HG03135 (cell line): ENCODE measurements at regions not wholly inside any gene's neighbourhood (a gene's known extent, or its start where the extent isn't known, plus 50 kb on each side); places are given as distances from the start of the nearest gene placed in this dataset.

Experiments
- ATAC-seq: cut with Tn5 transposase; IDR thresholded peaks from one replicate; pipeline ENCODE4 v1.9.1; 2021; ENCODE audit warnings: mild to moderate bottlenecking, moderate library complexity; ENCODE audit not compliant: unreplicated experiment

DNA sequence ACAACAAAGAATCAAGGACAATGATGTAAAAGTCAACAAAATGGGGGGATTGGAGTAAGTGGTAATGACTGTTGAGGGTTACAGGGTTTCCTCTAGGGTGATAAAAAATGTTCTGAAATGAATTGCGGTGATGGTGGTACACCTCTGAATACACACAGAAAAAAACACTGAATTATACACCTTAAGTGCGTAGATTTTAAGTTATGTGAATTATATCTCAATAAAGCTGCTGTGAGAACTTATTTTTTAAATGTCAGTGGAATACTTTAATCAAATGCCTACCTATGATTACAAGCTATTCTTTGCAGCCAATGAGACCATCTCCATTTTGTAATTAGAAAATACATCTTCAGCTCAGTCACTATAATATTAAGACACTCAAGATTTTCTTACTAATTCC lies 53.5 kb downstream of the ZNF608 start:
- ATAC-seq, result no peak

GRCh38 chr5:124692324-124692723 lies 54.1 kb downstream of the ZNF608 start:
- no peak for ATAC-seq

DNA sequence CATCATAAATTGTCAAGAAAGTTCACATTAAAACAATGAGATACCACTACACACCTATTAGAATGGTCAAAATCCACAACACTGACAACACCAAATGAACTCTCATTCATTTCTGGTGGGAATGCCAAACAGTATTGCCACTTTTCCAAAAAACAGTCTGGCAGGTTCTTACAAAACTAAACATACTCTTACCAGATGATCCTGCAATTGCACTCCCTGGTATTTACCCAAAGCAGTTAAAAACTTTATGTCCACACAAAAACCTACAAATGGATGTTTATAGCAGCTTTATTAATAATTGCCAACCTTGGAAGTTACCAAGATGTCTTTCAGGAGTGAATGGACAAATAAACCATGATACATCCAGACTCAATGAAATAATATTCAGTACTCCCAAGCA lies 56.8 kb downstream of the ZNF608 start:
- ATAC-seq, result no peak

DNA sequence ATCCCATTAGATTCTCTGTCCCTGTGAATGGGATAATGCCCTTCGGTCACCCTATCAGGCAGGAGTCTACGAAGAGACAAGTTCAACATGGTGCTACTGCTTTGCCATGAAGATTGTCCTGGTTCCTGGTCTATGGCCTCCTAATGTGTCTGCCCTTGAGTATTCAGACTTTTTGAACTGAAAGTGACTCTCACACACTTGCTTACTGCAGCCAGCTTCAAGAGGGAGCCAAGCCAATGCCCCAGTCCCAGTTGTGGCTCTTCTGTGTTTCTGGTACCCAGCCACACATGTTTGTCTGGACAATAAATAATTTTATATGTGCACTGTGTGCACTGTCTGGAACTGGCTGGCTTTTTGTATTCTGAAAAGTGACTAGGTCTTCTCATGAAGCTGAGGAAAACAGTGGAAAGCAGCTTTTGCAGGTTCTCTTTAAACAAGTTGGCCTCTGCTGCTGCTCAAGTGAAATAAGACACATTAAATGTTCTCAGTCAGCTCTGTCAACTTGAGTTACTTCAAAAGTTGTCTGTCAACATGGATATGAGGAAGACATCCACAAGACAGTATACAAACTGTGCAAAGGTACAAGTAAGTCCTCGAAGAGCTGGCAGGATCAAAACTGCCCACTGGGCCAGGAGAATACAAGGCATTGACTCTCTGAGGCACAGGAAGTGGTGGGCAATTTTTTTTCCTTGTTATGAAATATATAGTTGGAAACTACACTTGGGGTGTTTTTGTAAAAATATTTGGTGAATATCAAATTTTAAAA lies 60.0 kb downstream of the ZNF608 start:
- no peak for ATAC-seq

GRCh38 chr5:124685404-124685930 lies 61.0 kb downstream of the ZNF608 start:
- no peak for ATAC-seq

DNA sequence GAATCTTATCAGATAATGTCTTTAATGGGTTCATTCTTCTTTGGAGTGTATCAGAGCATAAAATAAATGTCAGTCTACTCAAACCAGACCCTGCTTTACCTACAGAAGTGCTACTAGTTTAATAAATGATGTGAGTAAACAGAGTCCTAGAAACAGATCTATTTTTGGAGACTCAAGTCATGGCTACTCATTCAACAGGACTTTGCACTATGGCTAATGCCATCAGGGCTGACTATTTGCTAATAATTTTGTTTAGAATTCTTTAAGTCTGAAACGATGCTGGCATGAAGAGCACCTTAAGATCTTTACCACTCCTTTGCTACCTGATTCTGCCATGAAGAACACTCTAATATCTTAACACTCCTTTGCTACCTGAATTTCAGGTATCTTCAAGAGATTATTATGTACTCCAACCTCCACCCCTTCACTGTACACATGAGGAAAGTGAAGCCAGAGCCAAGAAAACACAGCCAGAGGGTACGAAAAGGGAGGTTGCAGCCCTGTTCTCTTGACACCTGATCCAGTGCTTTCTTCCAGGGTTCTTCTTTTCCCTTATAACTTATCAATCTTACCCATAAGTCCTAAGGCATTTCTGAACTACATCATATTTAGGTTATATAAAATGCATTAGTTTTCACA lies 62.4 kb downstream of the ZNF608 start:
- ATAC-seq, result no peak

DNA sequence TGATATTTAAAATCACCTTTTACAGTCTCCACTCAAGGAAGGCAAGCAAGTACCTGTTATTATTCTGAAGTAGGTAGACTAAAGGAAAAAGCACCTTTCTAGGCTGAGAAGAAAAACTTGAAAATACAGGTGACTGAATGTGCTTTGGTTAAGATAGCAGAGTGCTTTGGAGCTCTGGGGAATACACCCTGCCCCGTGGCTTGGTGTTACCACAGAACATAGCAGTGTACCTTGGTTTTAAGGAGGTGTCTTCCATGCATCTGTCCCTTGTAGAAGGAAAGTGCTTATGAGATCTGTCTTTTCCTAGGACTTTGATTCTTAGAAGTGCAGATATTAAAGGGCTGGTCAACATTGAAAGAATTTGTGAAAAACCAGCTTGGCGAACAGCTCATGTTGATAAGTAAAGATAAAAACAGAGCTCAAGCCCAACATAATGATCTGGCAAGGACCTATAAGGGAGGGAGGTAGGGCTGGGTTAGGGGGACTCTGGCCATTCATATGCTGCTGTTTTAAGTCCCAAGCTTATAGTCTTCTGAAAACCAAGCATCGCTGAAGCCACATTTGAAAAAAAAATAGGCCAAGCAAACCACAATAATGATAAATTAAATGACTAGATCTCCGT lies 66.8 kb downstream of the ZNF608 start:
- ATAC-seq, result no peak

- ATAC-seq, result no peak
Observed at GRCh38 chr5:124678922-124679519, 67.4 kb downstream of the ZNF608 start.

DNA sequence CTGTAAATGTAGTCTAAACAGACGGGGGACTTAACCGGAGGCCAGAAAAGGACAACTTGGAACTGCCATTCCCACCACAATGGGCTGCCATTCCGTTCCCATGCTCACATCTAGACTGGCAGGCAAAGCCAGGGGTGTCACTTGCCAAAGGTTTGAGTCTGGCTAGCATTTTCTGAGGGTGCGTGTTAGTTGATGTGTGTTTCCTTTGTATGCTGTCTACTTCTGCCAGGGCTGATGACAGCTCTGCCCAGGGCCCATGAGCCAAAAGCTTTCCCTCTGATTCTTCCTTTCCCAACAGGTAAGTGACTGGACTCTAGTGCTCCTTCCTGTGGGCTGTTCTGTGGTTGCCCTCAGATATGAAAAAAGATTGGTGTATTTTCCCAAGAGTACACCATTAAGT lies 68.0 kb downstream of the ZNF608 start:
- no peak for ATAC-seq

DNA sequence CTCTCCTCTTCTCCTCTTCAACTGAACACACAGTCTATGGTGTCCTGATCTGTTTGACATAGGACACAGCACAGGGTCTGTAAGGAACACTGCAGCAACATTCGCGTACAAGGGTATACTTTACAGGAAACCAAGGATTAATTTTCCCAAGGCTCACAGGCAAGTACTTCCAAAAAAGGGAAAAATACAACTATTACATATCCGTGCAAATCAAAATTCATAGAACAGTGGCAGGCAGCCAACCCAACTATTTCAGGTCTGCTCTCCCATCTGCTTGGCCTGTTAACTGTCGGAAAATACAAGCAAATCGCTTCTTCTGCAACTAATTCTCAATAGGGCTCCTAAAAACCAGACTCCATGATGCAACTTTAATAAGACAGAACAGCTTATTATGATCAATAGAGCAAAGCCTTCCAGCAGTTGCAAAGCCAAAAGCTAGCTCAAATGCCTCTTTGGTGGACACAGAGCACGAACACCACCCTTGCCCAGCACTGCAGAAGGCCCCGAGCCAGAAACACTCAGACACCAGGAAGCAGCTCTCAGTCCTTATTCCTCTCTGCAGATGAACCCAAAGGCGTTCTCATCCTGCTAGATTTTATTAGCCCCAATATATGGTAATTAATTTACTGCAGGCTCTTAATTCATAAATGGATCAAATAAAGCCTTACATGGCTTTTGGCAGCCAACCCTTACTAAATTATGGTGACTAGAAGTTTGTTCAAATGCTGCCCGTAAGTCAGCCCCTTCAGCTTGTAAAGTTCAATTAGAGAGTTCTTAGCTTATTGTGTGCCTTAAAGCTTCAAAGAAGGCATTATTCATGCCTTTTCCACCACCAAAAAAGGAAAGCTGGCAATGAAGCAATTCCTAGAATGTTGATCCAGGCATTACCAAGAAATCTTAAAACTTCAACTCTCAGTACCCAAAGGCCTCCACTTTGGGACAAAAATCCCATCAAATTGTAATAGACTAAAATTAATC lies 68.8 kb downstream of the ZNF608 start:
- ATAC-seq, result no peak

DNA sequence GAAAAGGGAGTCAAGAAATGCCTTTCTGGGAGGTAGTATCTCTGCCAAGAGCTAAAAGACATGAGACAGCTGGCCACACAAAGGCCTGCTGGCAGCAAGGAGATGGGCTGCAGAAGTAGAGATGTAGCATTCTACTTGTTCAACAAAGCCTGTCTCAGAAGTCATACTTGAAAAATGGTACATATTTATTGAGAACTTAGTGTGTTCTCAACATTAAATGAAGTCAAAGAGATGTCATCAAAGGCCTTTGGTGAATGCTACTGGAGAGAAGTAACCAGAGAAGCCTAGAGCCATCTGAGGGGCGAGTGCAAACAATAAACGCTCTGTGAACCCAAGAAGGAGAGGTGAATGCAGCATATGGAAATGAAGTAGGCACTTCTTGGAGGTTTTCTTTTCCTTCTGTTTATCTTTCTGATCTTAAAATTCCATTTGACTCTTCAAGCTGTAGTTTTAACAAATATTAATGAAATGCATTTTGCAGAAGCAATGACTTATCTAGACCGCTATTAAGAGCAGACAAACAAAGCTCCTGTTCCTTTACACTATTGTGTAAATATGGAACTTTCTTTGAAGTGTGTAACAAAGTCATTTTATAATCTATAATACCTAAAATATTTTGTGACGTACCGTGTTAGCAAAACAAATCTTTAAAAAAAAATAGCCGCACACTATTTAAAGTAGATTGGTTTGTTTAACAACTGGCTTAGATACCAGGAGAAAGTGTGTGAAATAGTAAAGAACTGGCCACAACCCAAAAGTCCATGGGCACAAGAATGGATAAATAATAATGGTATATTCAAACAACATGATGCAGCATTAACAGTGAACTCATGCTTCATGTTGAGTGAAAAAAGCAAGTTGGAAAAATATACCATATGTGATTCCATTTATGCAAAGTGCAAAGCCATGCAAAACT lies 70.2 kb downstream of the ZNF608 start:
- no peak for ATAC-seq

- ATAC-seq, result no peak
Observed at GRCh38 chr5:124671193-124671592, 75.2 kb downstream of the ZNF608 start.

- ATAC-seq, result no peak
Observed at GRCh38 chr5:124670722-124671184, 75.7 kb downstream of the ZNF608 start.

- no peak for ATAC-seq
Observed at GRCh38 chr5:124669956-124670721, 76.3 kb downstream of the ZNF608 start.

- no peak for ATAC-seq
Observed at GRCh38 chr5:124669300-124669648, 77.2 kb downstream of the ZNF608 start.

- no peak for ATAC-seq
Observed at GRCh38 chr5:124668353-124669299, 77.8 kb downstream of the ZNF608 start.

DNA sequence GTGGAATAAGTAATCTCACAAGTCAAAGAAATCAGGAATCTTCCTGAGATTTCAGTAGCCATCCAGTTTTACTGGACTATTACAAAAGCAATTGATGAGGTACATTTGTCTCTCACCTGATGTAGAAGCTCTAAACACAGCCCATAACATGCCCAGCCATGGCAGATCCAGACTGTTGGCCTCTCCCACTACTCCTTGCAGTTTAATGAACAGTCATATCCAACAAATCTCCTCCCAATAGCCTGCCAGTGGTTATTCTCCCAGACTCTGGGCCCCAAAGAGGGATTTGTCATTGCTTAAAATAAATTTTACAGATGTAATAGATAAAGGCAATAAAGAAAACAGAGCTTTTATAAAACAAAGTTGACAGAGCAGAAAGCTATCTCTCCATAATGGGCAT lies 80.8 kb downstream of the ZNF608 start:
- no peak for ATAC-seq
